ENCODE measurements at regions not wholly inside any gene's neighbourhood (a gene's known extent, or its start where the extent isn't known, plus 50 kb on each side); places are given as distances from the start of the nearest gene placed in this dataset.

DNA sequence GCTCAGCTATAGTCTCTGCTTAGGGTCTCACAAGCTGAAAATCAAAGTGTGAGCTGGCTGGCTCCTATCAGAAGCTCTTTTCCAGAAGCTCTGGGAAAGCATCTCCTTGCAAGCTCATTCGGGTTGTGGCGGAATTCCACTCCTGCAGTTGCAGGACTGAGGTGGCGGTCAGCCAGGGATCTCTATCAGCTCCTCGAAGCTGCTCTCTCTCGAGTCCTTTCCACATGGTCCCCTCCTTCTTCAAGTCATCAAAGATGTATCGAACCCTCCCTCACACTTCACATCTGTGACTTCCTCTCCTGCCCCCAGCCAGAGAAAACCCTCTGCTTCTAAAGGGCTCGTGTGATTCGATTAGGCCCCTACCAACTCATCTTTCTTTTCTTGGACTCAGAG, 141.7 kb downstream of the ZFP36L2 start:
- no peak for DNase-seq

GRCh38 chr2:43083710-43084698, 142.4 kb downstream of the ZFP36L2 start:
- DNase-seq, result no peak

DNA sequence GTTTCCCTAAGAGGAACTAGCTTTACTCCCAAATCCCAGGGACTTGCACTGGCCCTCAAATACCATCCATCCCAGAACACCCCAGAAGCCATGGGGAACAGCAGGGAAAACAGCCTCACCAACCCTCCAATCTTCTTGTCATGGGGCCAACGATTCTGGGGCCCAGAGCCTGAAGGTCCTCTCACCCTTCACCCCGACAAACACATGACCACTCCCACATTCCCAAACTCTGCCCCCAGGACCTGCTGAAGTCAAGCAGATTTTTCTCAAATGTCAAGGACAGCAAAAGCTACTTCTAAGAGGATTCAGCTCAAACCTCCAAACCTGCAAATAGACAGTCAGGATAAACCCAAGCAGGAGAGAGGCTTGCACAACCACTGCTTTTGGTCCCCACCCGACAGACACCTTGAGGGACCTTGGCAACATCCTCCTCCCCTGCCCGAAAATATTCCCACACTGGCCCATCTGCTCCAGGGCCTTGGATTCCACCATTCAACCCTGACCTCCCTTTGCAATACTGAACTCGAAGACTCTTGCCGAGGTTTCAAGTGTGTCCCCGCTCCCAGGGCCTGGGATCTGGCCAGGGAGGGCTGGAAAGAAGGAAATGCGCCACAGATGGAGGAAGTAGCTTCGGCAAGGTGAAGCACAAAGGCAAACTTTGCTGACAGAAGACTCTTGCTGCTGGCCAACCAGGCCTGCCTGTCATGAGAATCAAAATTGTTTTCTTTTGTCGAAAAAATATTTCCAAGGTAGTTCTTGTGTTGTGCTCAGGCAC, 143.3 kb downstream of the ZFP36L2 start:
- no peak for DNase-seq

DNA sequence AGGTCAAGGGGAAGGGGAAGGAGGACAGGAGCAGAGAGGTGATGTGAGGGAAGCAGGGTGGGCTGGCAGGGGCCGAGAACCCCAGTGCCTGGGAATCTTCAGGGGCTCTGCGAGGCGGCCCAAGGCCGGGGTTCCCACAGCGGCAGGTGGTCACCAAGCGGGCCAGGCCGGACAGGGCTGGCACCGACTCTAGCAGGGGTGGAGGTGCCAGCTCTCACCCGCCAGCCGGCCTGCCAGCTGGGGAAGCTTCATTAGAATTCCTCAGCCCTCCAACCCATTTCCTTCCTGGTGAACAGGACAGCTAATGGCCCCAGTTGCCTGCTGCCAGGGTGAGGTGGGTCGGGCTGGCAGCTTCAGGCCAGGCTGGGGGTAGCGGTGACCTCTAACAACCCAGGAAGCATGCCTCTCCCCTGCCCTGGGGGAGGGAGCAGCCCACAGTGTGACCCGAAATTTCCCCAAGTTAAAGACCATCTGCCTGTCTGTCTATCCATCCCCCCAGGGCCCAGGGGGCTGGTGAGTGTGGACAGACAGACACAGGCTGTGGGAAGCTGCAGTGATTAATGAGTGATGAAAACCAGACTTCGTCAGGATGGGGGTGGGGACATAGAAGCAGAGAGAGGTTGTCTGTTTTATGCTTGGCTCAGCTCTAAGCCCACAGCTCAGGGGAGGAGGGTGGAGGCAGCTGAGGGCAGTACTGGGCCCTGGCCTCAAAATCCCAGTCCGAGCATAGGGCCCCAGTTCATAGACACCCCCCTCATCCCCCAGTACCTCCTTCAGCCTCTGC, 144.1 kb downstream of the ZFP36L2 start:
- no peak for DNase-seq

DNA sequence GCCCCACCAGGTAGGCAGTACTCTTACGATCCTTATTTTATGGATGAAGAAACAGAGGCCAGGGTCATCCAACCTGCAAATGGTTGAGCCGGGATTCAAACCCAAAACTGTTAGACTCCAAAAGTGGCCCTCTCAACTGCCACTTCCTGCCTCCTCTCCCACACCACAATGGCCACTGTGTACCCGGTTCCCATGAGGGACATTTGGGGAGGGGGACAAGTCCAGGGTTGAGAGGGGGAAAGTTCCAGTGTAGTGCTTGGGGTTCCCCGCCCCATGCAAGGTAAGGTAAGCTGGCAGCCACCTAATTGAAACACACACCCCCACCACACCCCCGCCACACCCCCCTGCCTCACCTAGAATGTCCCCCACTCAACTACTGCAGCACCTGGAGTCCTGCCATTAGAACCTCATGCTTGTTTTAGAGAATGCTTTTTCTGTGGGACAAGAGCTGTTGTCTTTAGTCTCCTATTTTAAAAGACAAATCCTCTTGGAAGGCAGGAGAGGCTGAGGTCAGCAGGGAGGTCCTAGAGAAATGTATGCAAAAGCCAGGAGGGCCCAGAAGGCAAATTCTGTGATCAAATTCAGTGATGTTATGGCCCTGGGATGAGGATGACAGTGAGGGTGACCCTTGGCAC, 145.2 kb downstream of the ZFP36L2 start:
- DNase-seq, result no peak

DNA sequence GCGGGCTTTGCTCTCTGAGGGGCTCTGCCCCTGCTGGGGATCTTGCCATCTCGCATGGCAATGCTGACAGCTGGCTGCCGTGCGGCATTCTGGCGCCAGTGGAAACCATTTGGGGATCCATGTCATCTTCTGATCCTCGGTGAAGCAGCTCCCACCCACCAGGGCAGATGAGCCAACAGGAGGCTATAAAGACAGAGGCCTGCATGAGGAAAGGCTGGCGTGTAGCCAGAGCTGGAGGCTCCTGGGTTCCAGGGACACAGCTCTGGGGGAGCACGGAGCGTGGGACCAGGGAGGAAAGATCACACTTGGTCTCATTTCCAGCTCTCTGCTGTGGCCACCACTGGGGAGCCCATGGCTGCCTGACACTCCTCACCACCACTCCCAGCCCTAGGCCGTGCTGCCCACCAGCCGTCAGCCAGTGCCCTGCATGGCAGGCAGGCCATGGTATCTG, 145.8 kb downstream of the ZFP36L2 start:
- no peak for DNase-seq

GRCh38 chr2:43078781-43079755, 147.3 kb downstream of the ZFP36L2 start:
- DNase-seq, result no peak

DNA sequence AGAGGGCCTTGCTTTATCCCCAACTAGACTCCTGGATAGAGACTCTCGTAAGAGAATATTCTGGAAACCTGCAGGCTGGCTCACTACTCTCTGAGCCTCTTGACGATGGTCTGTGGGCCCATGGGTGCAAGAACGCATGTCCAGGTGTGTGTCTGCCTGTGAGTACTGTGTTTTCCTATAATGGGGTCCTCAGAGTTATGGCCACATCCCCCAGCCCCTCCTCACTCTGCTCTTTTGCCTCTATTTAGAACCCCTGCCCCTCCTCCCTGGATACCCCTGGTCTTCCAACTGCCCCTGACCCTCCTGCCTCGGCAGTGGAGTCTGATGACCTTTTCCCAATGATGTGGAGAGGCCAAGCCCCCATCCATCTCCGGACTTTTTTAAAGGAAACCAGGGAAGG, 148.1 kb downstream of the ZFP36L2 start:
- no peak for DNase-seq

- DNase-seq, result no peak
These were observed 148.5 kb downstream of the ZFP36L2 start for GRCh38 chr2:43077876-43078275.

DNA sequence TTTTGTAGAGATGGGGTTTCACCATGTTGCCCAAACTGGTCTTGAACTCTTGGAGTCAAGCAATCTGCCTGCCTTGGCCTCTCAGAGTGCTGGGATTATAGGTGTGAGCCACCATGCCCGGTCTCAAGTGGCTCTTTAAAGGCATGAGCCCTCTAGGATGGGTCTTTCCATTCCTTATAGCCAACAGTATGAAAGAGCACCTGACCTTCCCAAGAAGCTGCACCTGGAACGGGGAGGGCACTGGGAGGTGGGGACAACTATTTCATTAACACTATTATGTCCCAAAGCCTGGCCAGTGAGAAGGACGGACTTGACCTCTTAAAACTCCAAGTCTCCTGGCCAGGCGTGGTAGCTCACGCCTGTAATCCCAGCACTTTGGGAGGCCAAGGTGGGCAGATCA, 149.7 kb downstream of the ZFP36L2 start:
- DNase-seq, result no peak

- DNase-seq, result no peak
These were observed 150.4 kb downstream of the ZFP36L2 start for GRCh38 chr2:43075811-43076585.

- no peak for DNase-seq
These were observed 151.3 kb downstream of the ZFP36L2 start for GRCh38 chr2:43075054-43075593.

GRCh38 chr2:43074592-43075053, 151.8 kb downstream of the ZFP36L2 start:
- no peak for DNase-seq

DNA sequence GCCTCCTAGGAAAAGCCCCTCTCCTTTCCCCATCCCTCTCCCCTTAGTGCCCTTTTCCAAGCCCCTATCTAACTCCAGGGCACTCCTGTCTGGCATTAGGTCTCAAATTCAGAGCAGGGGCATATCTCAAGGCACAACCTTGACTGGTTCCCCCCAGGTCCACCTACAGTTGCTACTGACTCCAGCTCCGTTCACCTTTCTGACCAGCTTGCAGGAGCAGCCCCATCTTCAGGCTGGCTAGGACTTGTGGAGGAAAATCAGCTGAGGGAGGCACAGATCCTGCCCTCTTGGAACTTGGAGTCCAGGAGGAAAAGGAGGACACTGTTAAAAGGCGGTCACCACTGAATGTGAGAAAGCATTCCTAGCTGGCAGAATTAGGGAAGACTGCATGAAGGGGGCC, 152.4 kb downstream of the ZFP36L2 start:
- no peak for DNase-seq

- DNase-seq, result no peak
These were observed 153.0 kb downstream of the ZFP36L2 start for GRCh38 chr2:43073401-43073825.

- DNase-seq, result no peak
These were observed 154.5 kb downstream of the ZFP36L2 start for GRCh38 chr2:43071599-43072550.

DNA sequence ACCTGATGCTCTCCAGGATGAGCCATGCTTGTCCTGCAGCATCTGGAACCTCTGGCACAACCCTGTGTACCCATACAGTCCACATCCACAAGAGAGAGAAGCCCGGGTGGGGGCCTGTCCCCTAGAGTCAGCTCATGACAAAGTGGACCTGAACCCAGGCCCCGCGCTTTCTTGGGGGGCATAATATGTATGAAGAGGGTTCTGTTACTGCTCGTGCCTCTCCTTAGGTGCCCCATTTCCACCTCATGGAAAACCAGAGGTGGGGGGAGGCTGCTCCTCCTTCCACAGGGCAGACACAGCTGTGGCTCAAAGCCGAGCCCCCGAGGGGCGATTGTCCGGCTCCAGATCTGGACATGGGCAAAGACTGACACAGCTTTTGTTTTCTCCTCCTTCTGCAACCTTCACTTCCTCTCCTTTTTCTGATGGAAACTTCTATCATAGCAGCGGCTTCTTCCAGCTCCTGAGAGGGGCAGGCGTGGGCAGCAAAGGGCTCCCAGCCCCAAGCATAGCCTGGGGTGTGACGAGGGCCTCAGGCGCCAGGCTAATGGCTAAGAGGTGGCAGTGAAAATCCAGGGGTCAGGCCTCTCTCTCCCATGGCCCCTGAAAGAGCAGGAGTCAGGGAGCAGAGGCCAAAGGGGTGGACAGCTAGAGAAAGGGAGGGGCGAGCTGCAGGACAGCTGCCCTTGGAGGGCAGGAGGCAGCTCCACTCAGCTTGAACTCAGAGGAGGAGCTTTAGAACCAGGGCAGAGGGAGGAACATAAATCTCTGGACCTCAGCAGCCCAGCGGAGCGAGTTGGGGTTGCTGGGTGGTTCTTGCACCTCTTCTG, 155.5 kb downstream of the ZFP36L2 start:
- DNase-seq, result no peak

DNA sequence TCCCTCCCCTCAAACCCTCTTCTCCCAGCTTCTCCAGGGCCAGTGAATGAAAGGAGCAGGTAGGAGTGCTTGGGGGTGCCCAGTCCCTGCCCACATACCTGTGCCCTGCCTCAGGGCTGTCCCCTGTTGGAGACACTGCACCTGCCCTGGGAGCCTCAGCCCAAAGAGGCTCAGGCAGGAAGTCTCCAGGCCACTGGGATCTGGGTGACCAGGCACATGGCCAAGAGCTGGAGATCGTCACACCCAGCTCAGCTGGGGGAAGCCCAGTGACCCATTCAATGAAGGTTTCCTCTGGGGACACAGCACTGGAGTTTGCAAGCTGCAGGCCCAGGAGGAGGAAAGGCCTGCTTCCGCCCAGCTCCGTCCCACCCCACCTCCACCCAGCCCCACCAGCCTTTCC, 156.4 kb downstream of the ZFP36L2 start:
- DNase-seq, result no peak

Data from effector CD8-positive, alpha-beta T cell (primary cell).